ENCODE measurements at regions not wholly inside any gene's neighbourhood (a gene's known extent, or its start where the extent isn't known, plus 50 kb on each side); places are given as distances from the start of the nearest gene placed in this dataset.

DNA sequence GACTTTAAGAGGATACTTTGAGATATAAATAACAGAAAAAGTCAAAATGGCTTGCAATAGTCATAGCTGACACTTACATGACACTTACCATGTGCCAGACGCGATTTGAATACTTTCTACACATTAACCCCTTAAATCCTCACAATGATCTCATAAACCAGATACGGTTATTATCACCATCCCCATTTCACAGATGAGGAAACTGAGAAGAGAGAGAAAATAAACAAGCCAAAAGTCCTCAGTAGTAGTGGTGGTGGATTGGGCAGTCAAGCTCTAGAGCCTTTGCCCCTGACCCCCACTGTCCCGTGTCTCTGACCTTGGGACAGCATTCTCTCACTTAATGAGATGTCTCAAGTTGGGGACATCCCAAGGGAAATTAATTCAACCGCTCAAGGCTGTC lies 105.2 kb upstream of the TAF1B start:
- Histone ChIP-seq H3K4me3 (no peak overlapping the region), H3K27ac (no peak overlapping the region), H3K27me3 (replicated peaks) (no peaks in the 10 kb centered on the region), H3K9me3 (replicated peaks) (no peaks in the 10 kb centered on the region), H3K36me3 (no peaks in the 10 kb centered on the region; the same call in 1 of the 2 replicates), H3K4me1 (replicated peaks) (0 out of 2 replicates have a peak, but pooled peaks cover 5% of the 10 kb centered on the region)
- DNase-seq (ENCODE audit: low read depth in 1 of 2, low spot score in 2 of 2): no peak

DNA sequence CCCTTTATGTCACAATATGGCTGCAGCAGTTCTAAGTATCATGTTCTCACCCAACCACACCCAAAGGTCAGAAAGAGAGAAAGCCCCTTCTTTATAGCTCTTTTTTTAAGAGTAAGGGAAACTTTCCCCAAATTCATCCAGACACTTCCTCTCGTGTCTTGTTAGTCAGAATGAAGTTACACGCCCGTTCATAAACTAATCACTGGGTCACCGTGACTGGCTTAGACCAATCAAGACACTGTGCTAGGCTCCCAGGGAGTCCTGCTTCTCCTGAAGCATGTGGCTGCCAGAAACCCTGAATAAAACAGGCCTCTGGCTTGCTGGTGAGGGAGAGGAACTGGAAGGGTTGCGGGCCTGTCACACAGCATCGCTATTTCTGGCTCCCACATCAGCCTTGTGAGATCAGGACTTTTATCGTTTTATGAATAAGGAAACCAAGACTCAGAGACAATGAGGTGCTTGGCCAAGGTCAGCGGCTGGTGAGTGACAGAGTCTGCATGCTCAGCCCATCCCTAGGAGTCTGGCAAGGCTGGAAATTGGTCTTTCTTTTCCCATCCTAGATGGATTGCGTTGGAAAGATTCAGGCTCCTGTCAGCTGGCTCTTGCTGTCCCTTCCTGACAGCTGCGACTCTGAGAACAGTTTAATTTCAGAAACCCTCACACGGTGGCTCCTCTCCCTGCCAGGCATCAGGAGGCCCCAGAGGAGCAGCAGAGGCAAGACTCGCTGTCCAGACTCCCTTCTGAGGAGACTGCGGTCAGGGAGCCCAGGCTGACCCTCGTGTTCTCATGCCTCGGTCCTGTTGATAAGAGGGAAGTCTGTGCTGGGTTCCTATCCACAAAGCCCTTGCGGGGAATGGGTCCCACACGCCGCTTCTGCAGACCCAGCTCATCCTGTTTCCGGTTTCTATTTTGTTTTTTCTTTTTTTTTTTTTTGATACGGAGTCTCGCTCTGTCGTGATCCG lies 104.5 kb upstream of the TAF1B start:
- DNase-seq (ENCODE audit: low read depth in 1 of 2, low spot score in 2 of 2): no peak
- Histone ChIP-seq H3K27me3 (replicated peaks) (no peaks in the 10 kb centered on the region), H3K9me3 (replicated peaks) (no peaks in the 10 kb centered on the region), H3K4me3 (no peak overlapping the region), H3K36me3 (no peaks in the 10 kb centered on the region; the same call in 1 of the 2 replicates), H3K27ac (no peak overlapping the region), H3K4me1 (replicated peaks) (0 out of 2 replicates have a peak, but pooled peaks cover 5% of the 10 kb centered on the region)

DNA sequence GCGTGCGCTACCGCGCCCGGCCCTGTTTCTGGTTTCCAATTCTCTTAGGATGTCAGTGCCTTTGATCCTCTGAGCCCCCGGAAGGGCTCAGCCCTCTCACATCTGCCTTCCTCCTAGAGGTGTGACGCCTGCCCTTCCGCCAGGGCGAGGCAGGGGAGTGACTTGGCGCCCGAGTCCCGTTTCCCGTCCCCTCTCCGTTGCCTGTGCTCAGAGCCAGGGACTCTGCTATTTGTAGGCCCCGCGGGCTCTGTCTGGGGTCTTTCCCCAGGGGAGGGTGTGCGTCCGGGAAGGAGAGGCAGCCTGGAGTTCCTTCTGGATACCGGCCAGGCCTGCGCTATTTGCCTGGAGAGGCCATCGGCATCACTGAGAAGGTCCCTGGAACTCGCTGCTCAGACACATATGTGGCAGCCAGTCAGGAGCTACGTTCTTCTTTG lies 103.7 kb upstream of the TAF1B start:
- Histone ChIP-seq H3K27me3 (replicated peaks) (no peaks in the 10 kb centered on the region), H3K4me3 (no peak overlapping the region), H3K27ac (no peak overlapping the region), H3K36me3 (no peaks in the 10 kb centered on the region; the same call in 1 of the 2 replicates), H3K4me1 (replicated peaks) (0 out of 2 replicates have a peak, but pooled peaks cover 5% of the 10 kb centered on the region), H3K9me3 (replicated peaks) (no peaks in the 10 kb centered on the region)
- no peak for DNase-seq (ENCODE audit: low read depth in 1 of 2, low spot score in 2 of 2)

- Histone ChIP-seq H3K4me3 (no peak overlapping the region), H3K27ac (no peak overlapping the region), H3K36me3 (no peaks in the 10 kb centered on the region; the same call in 1 of the 2 replicates), H3K4me1 (replicated peaks) (0 out of 2 replicates have a peak, but pooled peaks cover 5% of the 10 kb centered on the region), H3K27me3 (replicated peaks) (no peaks in the 10 kb centered on the region), H3K9me3 (replicated peaks) (no peaks in the 10 kb centered on the region)
- DNase-seq (ENCODE audit: low read depth in 1 of 2, low spot score in 2 of 2): no peak
Observed at GRCh38 chr2:9740382-9741073, 102.7 kb upstream of the TAF1B start.

- H3K4me3 ChIP-seq: no peak overlapping the region
- DNase-seq (ENCODE audit: low read depth in 1 of 2, low spot score in 2 of 2): no peak
- 0 out of 2 replicates have a peak, but pooled peaks cover 5% of the 10 kb centered on the region for H3K4me1 ChIP-seq (replicated peaks)
- H3K27me3 ChIP-seq (replicated peaks): no peaks in the 10 kb centered on the region
- H3K9me3 ChIP-seq (replicated peaks): no peaks in the 10 kb centered on the region
- no peak overlapping the region for H3K27ac ChIP-seq
- H3K36me3 ChIP-seq: no peaks in the 10 kb centered on the region; the same call in 1 of the 2 replicates
Observed at GRCh38 chr2:9741110-9741509, 102.2 kb upstream of the TAF1B start.

DNA sequence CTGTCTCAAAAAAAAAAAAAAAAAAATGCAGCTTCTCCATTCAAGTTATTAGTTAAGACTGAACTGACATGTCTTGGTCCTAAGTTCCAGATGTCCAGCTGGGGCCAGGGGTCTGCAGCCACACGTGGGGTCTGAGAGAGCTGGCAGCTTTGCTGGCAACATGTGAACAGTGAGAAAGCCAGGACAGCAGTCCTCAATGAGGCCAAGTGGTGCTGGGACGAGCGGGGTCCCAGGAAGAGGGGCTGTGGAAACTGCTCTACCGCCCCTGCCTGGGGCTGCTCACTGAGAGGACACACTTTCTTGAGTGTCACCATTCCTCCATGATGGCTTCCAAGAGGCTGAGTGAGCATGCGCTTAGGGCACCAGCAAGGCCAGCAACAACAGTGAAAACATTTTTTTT lies 100.7 kb upstream of the TAF1B start:
- H3K27me3 ChIP-seq (replicated peaks): no peaks in the 10 kb centered on the region
- 0 out of 2 replicates have a peak, but pooled peaks cover 5% of the 10 kb centered on the region for H3K4me1 ChIP-seq (replicated peaks)
- no peak overlapping the region for H3K27ac ChIP-seq
- H3K36me3 ChIP-seq: no peaks in the 10 kb centered on the region
- H3K9me3 ChIP-seq (replicated peaks): no peaks in the 10 kb centered on the region
- DNase-seq (ENCODE audit: low read depth in 1 of 2, low spot score in 2 of 2): no peak
- no peak overlapping the region for H3K4me3 ChIP-seq

- 0 out of 2 replicates have a peak, but pooled peaks cover 5% of the 10 kb centered on the region for H3K4me1 ChIP-seq (replicated peaks)
Observed at GRCh38 chr2:9744256-9745004, 98.8 kb upstream of the TAF1B start.

DNA sequence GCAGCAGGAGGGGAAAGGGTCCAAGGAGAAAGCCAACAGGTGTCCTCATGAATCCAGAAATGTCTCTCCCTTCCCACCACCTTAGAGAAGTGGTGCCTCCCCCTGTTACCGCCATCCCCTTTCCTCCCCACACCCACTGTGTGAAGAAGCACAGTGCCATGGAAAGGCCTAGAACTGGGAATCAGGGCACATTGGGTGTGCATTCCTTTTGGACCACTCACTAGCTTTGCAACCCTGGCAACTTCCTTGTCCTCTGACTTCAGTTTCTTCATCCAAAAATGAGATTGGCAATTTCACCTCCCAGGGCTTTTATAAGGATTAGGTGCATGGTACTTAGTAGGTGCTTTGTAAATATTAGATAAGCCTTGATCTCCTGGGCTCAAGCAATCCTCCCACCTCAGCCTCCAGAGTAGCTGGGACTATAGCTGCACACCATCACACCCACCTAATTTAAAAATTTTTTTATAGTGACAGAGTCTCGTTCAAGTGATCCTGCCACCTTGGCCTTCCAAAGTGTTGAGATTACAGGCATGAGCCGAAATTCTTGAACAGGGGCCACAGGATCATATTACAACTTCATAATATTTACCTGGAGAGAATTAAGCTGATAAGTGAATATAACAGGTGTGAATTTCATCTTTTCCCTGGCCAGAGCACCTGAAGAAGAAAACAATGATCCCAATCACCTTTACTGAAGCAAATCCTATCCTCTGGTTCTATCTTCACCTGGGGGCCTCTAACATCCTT lies 97.9 kb upstream of the TAF1B start:
- Histone ChIP-seq H3K36me3 (no peaks in the 10 kb centered on the region), H3K9me3 (replicated peaks) (no peaks in the 10 kb centered on the region), H3K27me3 (replicated peaks) (no peaks in the 10 kb centered on the region), H3K4me1 (replicated peaks) (0 out of 2 replicates have a peak, but pooled peaks cover 5% of the 10 kb centered on the region), H3K27ac (no peak overlapping the region), H3K4me3 (no peak overlapping the region)
- no peak for DNase-seq (ENCODE audit: low read depth in 1 of 2, low spot score in 2 of 2)

More at GRCh38 chr2:9744256-9745004, 98.8 kb upstream of the TAF1B start:
- no peak for DNase-seq (ENCODE audit: low read depth in 1 of 2, low spot score in 2 of 2)
- Histone ChIP-seq H3K9me3 (replicated peaks) (no peaks in the 10 kb centered on the region), H3K36me3 (no peaks in the 10 kb centered on the region), H3K27me3 (replicated peaks) (no peaks in the 10 kb centered on the region), H3K4me3 (no peak overlapping the region), H3K27ac (no peak overlapping the region)

DNA sequence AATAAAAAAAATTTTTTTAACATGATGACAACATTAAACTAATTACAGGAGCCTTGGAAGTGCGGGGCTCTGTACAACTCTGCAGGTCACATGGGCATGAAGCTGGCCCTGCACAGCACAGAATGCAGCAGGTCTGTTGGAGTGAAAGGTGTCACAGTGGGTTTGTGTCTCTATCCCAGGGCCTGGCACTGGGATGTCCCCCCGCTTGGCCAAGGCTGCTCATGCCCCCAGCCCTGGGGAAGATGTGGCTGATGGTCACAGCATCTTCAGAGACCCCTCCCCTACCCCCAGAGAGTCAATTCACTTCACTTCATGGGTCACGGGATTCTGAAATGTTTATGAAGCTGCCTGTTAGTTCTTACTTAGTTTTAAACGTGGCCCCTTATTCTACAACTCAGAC lies 95.9 kb upstream of the TAF1B start:
- no peaks in the 10 kb centered on the region for H3K36me3 ChIP-seq
- H3K27me3 ChIP-seq (replicated peaks): no peaks in the 10 kb centered on the region
- H3K4me1 ChIP-seq (replicated peaks): peaks cover 2% of the 10 kb centered on the region
- no peaks in the 10 kb centered on the region for H3K9me3 ChIP-seq (replicated peaks)
- no peak overlapping the region for H3K27ac ChIP-seq
- H3K4me3 ChIP-seq: no peak overlapping the region
- DNase-seq (ENCODE audit: low read depth in 1 of 2, low spot score in 2 of 2): no peak

GRCh38 chr2:9748577-9748976 lies 94.7 kb upstream of the TAF1B start:
- Histone ChIP-seq H3K4me3 (no peak overlapping the region), H3K4me1 (replicated peaks) (peaks cover 14% of the 10 kb centered on the region), H3K9me3 (replicated peaks) (no peaks in the 10 kb centered on the region), H3K27ac (no peak overlapping the region), H3K36me3 (no peaks in the 10 kb centered on the region), H3K27me3 (replicated peaks) (no peaks in the 10 kb centered on the region)
- DNase-seq (ENCODE audit: low read depth in 1 of 2, low spot score in 2 of 2): no peak

DNA sequence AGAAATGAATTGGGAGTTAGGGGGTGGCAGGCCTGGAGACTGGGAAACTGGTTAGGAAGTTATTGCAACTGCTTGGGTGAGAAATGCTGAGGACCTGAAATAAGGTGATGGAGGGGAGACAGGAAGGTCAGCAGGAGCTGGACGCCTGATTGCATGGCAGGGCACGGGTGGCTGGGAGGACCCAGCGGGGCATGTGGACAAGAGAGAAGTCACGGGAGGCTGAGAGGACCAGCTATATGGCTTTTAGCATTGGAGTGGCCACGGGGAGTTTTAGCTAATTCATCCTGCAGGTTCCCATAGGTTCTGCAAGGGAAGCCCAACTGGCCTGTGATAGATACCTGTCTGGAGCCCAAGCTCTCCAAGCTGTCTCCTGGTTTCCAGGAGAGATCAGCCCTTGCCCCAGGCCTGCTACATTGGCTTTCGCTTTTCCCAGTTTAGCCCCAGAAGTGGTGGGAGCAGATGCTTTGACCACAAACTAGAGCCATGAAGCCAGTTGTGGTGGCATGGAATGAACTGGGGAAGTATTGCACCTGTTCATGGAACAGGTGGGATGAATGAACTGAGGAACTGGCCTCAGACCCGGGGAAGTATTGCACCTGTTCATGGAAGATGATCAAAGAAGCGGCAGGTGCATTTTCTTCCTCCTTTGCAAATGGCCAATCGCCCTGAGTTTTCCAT lies 93.6 kb upstream of the TAF1B start:
- Histone ChIP-seq H3K9me3 (replicated peaks) (no peaks in the 10 kb centered on the region), H3K4me3 (no peak overlapping the region), H3K27ac (no peak overlapping the region), H3K36me3 (no peaks in the 10 kb centered on the region), H3K4me1 (replicated peaks) (peaks cover 18% of the 10 kb centered on the region), H3K27me3 (replicated peaks) (no peaks in the 10 kb centered on the region)
- DNase-seq (ENCODE audit: low read depth in 1 of 2, low spot score in 2 of 2): no peak
